IMR-90 (cell line): ENCODE measurements at regions not wholly inside any gene's neighbourhood (a gene's known extent, or its start where the extent isn't known, plus 50 kb on each side); places are given as distances from the start of the nearest gene placed in this dataset.

Source experiments
- ATAC-seq: fragments of 200-7000 bp; cut with Tn5 transposase; 2 replicates; pipeline ENCODE4 v1.9.1; 2020; ENCODE audit warnings: low read depth, mild to moderate bottlenecking, moderate library complexity
- BruUV-seq: library from RNA; stranded (reverse); fragments of 400-500 nt; replicated peaks from 2 replicates; lab custom pipeline; 2021; lab: Mats Ljungman, UMichigan
- CTCF ChIA-PET: fragments of 300-600 bp; formaldehyde crosslinking; extraction: SDS; loops from one replicate; lab custom pipeline; 2021; ENCODE audit warnings: antibody characterized with exemption; lab: Yijun Ruan, JAX
- POLR2A ChIA-PET: fragments of 300-600 bp; sonication (Branson Sonifier 250); formaldehyde crosslinking; loops from one replicate; lab custom pipeline; 2022; ENCODE audit warnings: antibody characterized with exemption; ENCODE audit not compliant: unreplicated experiment; lab: Charles Lee
- DNase-seq: peaks from one replicate; pipeline ENCODE4 v3.0.0; 2013
- H2AFZ ChIP-seq: replicated peaks from 2 replicates; pipeline ENCODE3; 2013; ENCODE audit warnings: low read length, mild to moderate bottlenecking; ENCODE audit not compliant: poor library complexity
- H2AK5ac ChIP-seq: 2 replicates; pipeline ENCODE4 v1.6.1; 2013; ENCODE audit warnings: low read depth, low read length, inconsistent platforms
- H2AK9ac ChIP-seq: replicated peaks from 2 replicates; pipeline ENCODE3; 2013; ENCODE audit warnings: mild to moderate bottlenecking, low read depth, low read length, moderate library complexity; ENCODE audit not compliant: poor library complexity
- H2BK120ac ChIP-seq: 2 replicates; pipeline ENCODE4 v1.6.1; 2013; ENCODE audit warnings: low read depth, low read length, inconsistent platforms
- H2BK15ac ChIP-seq: 3 replicates; pipeline ENCODE4 v1.6.1; 2013; ENCODE audit warnings: low read depth, low read length, inconsistent platforms
- H2BK20ac ChIP-seq: 2 replicates; pipeline ENCODE4 v1.6.1; 2013; ENCODE audit warnings: low read depth, mild to moderate bottlenecking, inconsistent platforms, low read length, moderate library complexity
- H2BK5ac ChIP-seq: 2 replicates; pipeline ENCODE4 v1.6.1; 2013; ENCODE audit warnings: mild to moderate bottlenecking, low read depth, low read length, inconsistent platforms; ENCODE audit not compliant: poor library complexity, severe bottlenecking
- H3K14ac ChIP-seq: replicated peaks from 2 replicates; pipeline ENCODE4 v1.6.1; 2013; ENCODE audit warnings: low read depth, low read length, inconsistent platforms
- H3K18ac ChIP-seq: 2 replicates; pipeline ENCODE4 v1.6.1; 2013; ENCODE audit warnings: low read depth, low read length, control low read depth
- H3K23ac ChIP-seq: 2 replicates; pipeline ENCODE4 v1.6.1; 2013; ENCODE audit warnings: low read depth, low read length, inconsistent platforms
- H3K27ac ChIP-seq: 2 replicates; pipeline ENCODE4 v1.5.1; 2013; ENCODE audit warnings: mild to moderate bottlenecking, control low read depth, low read length; ENCODE audit not compliant: insufficient read depth
- H3K27me3 ChIP-seq: 2 replicates; pipeline ENCODE4 v1.6.1; 2013; ENCODE audit warnings: low read length; ENCODE audit not compliant: control insufficient read depth, insufficient read depth
- H3K36me3 ChIP-seq: 2 replicates; pipeline ENCODE4 v1.6.1; 2013; ENCODE audit warnings: low read length, mixed read lengths; ENCODE audit not compliant: control insufficient read depth, insufficient read depth
- H3K4ac ChIP-seq: 2 replicates; pipeline ENCODE4 v1.6.1; 2013; ENCODE audit warnings: low read depth, low read length, inconsistent platforms
- H3K4me1 ChIP-seq: 2 replicates; pipeline ENCODE4 v1.6.1; 2013; ENCODE audit warnings: low read length, mixed read lengths; ENCODE audit not compliant: control insufficient read depth, insufficient read depth
- H3K4me2 ChIP-seq: 2 replicates; pipeline ENCODE4 v1.6.1; 2013; ENCODE audit warnings: low read depth, mild to moderate bottlenecking, control low read depth, low read length, moderate library complexity
- H3K4me3 ChIP-seq: 2 replicates; pipeline ENCODE4 v1.5.1; 2013; ENCODE audit warnings: low read depth, mild to moderate bottlenecking, control low read depth, low read length, moderate library complexity; ENCODE audit not compliant: insufficient read depth
- H3K56ac ChIP-seq: 2 replicates; pipeline ENCODE4 v1.6.1; 2013; ENCODE audit warnings: low read length, inconsistent platforms; ENCODE audit not compliant: insufficient read depth; ENCODE audit errors: extremely low read depth
- H3K79me1 ChIP-seq, 2 experiments: 2 replicates each; pipeline ENCODE4 v1.6.1; 2013; ENCODE audit warnings: low read length in 2 of 2, inconsistent platforms in 1 of 2, low read depth in 1 of 2
- H3K9ac ChIP-seq: 2 replicates; pipeline ENCODE4 v1.6.1; 2013; ENCODE audit warnings: low read depth, low read length, control low read depth
- H3K9me1 ChIP-seq: 2 replicates; pipeline ENCODE4 v1.6.1; 2013; ENCODE audit warnings: low read length, inconsistent platforms; ENCODE audit not compliant: insufficient read depth
- H3K9me3 ChIP-seq: 2 replicates; pipeline ENCODE4 v1.6.1; 2013; ENCODE audit warnings: low read length; ENCODE audit not compliant: control insufficient read depth, insufficient read depth
- H4K20me1 ChIP-seq: 2 replicates; pipeline ENCODE4 v1.6.1; 2013; ENCODE audit warnings: low read length, inconsistent platforms; ENCODE audit not compliant: insufficient read depth
- H4K5ac ChIP-seq: 2 replicates; pipeline ENCODE4 v1.6.1; 2013; ENCODE audit warnings: mild to moderate bottlenecking, low read depth, low read length, control low read depth
- H4K8ac ChIP-seq, 2 experiments: 2 replicates each; pipeline ENCODE4 v1.6.1; 2013; ENCODE audit warnings: low read depth in 2 of 2, low read length in 2 of 2, control low read depth in 1 of 2, inconsistent platforms in 1 of 2
- H4K91ac ChIP-seq: 2 replicates; pipeline ENCODE4 v1.6.1; 2013; ENCODE audit warnings: low read depth, low read length, inconsistent platforms; ENCODE audit not compliant: insufficient read depth
- BHLHE40 ChIP-seq: fragments of 150-350 bp; IDR thresholded peaks from 2 replicates; pipeline ENCODE4 v1.6.1; 2016; ENCODE audit warnings: mild to moderate bottlenecking, low read depth, low read length
- FOS ChIP-seq: fragments of 150-350 bp; IDR thresholded peaks from 2 replicates; pipeline ENCODE4 v1.6.1; 2016; ENCODE audit warnings: low read depth, low read length
- WGBS, 2 experiments: methylation state at CpG; one replicate each; pipeline versions ENCODE4 v1.1.5 to v1.1.7; 2013; ENCODE audit warnings: missing lambda C conversion rate in 2 of 2; ENCODE audit not compliant: insufficient read length in 1 of 2; ENCODE audit errors: extremely low coverage in 2 of 2; 5-methylcytosine and 5-hydroxymethylcytosine counted together
- dilution Hi-C: fragments of 300-500 bp; cut with HindIII; formaldehyde crosslinking; loops from one replicate; pipeline ENCODE4 v1.14.3; 2018; ENCODE audit warnings: low sequenced_read_pairs; ENCODE audit not compliant: unreplicated experiment
- in situ Hi-C: fragments of 300-500 bp; cut with MboI; formaldehyde crosslinking; loops from 3 replicates; pipeline ENCODE4 v1.14.3; 2019; ENCODE audit warnings: low sequenced_read_pairs, inconsistent platforms, mixed read lengths
- intact Hi-C: fragments of 100-400 bp; cut with micrococcal nuclease; formaldehyde crosslinking; loops from 2 replicates; pipeline ENCODE4 v1.10.0; 2022
- TF ChIP-seq, protein P1 (sequence below): conservative IDR thresholded peaks from 2 replicates; pipeline ENCODE4 v1.5.1; 2012; ENCODE audit warnings: mild to moderate bottlenecking, low read depth, low read length, improper control_type of control experiment

DNA sequence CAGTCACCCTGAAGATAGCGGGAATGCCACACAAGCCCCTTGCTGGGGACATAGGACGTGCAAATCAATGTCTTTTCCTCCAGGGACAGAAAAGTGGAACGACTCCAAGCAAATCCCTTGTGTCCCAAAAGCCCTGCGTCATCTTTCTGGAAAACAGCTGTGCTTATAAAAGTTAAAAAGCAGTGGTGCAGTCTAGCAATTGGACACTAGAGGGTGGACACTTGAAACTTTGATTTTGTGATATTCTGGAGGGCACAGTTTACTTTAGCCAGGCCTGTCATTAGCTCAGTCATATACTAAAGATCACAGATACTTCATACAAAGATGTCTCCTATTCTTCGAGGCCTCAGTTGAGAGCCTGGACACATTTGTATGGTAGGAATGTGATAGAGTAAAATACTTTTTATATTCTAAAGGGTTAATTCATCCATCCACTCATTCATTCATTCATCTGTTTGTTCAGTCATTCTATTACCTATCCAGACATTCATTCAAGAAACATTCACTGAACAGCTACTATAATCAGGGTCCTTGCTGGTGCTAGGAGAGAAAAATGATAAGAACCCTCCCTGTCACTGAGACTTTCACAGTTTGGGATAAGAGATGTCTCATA, 63.8 kb upstream of the ANKRD34C start:
- Histone ChIP-seq H2AFZ (no peak overlapping the region), H2BK20ac (no peak overlapping the region), H4K20me1 (no peaks in the 10 kb centered on the region), H3K9me1 (no peaks in the 10 kb centered on the region), H2BK120ac (no peak overlapping the region), H2BK15ac (no peak overlapping the region), H3K27ac (no peak overlapping the region), H3K4ac (no peak overlapping the region), H4K91ac (no peak overlapping the region), H2AK5ac (no peak overlapping the region), H3K14ac (no peak overlapping the region), H3K18ac (no peak overlapping the region), H3K4me2 (no peak overlapping the region), H3K4me3 (no peak overlapping the region), H3K9me3 (no peaks in the 10 kb centered on the region; the same call in 1 of the 2 replicates), H4K8ac (no peak overlapping the region), H4K5ac (no peak overlapping the region), H3K4me1 (no peaks in the 10 kb centered on the region), H3K79me1 (no peaks in the 10 kb centered on the region), H2BK5ac (no peak overlapping the region), H3K9ac (no peak overlapping the region), H3K56ac (no peak overlapping the region), H2AK9ac (no peak overlapping the region), H3K23ac (no peak overlapping the region), H3K36me3 (no peaks in the 10 kb centered on the region), H3K27me3 (no peaks in the 10 kb centered on the region; the same call in 1 of the 2 replicates)
- dilution Hi-C loops, result no loop called here
- intact Hi-C loops, result no loop called here
- DNase-seq, result peak; percentile 17
- POLR2A ChIA-PET, result no interaction called here
- WGBS, 2 experiments, result no CpG with 5 or more reads among the region's 5 CpGs
- TF ChIP-seq, protein P1, sequence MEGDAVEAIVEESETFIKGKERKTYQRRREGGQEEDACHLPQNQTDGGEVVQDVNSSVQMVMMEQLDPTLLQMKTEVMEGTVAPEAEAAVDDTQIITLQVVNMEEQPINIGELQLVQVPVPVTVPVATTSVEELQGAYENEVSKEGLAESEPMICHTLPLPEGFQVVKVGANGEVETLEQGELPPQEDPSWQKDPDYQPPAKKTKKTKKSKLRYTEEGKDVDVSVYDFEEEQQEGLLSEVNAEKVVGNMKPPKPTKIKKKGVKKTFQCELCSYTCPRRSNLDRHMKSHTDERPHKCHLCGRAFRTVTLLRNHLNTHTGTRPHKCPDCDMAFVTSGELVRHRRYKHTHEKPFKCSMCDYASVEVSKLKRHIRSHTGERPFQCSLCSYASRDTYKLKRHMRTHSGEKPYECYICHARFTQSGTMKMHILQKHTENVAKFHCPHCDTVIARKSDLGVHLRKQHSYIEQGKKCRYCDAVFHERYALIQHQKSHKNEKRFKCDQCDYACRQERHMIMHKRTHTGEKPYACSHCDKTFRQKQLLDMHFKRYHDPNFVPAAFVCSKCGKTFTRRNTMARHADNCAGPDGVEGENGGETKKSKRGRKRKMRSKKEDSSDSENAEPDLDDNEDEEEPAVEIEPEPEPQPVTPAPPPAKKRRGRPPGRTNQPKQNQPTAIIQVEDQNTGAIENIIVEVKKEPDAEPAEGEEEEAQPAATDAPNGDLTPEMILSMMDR, result peak; percentile 36
- TF ChIP-seq BHLHE40, result no peak
- no peak for TF ChIP-seq FOS
- BruUV-seq, result no TSS peak
- CTCF ChIA-PET, result interaction anchor here (1.8 kb wide), 1 partner anchor 10 kb away, joined by 10 read pairs; no protein-coding TSS in a partner anchor
- peak; percentile 68 for ATAC-seq
- in situ Hi-C loops, result no loop called here
